ENCODE measurements at regions not wholly inside any gene's neighbourhood (a gene's known extent, or its start where the extent isn't known, plus 50 kb on each side); places are given as distances from the start of the nearest gene placed in this dataset.

- TF ChIP-seq CTCF (IDR thresholded peaks at IDR 0.05) (no peak), POLR2AphosphoS5 (IDR thresholded peaks at IDR 0.05) (no peak), EP300 (IDR thresholded peaks at IDR 0.05) (no peak), POLR2A (IDR thresholded peaks at IDR 0.05) (no peak)
- no peak for ATAC-seq
- no peaks in the 10 kb centered on the region for H3K4me1 ChIP-seq
- no peak overlapping the region for H3K4me3 ChIP-seq
- no peaks in the 10 kb centered on the region for H3K9me3 ChIP-seq
- no peak overlapping the region for H3K27ac ChIP-seq
- no peaks in the 10 kb centered on the region for H3K27me3 ChIP-seq
- H3K36me3 ChIP-seq, result no peaks in the 10 kb centered on the region
Observed at GRCh38 chr7:92997719-92998118, 120.1 kb downstream of the SAMD9 start.

GRCh38 chr7:92997152-92997551, 120.6 kb downstream of the SAMD9 start:
- no peak for ATAC-seq
- no peak for TF ChIP-seq POLR2A (IDR thresholded peaks at IDR 0.05)
- no peak for TF ChIP-seq POLR2AphosphoS5 (IDR thresholded peaks at IDR 0.05)
- no peak for TF ChIP-seq CTCF (IDR thresholded peaks at IDR 0.05)
- no peak for TF ChIP-seq EP300 (IDR thresholded peaks at IDR 0.05)
- WGBS, 2 donors (ENCODE audit: low coverage in 1 of 2), result 23 to 42% methylated on average over 2 of the region's 2 CpGs
- no peaks in the 10 kb centered on the region for H3K4me1 ChIP-seq
- H3K36me3 ChIP-seq, result no peaks in the 10 kb centered on the region
- no peak overlapping the region for H3K4me3 ChIP-seq
- no peak overlapping the region for H3K27ac ChIP-seq
- no peaks in the 10 kb centered on the region for H3K9me3 ChIP-seq
- H3K27me3 ChIP-seq, result no peaks in the 10 kb centered on the region

- TF ChIP-seq EP300 (IDR thresholded peaks at IDR 0.05), result no peak
- TF ChIP-seq POLR2A (IDR thresholded peaks at IDR 0.05), result no peak
- TF ChIP-seq CTCF (IDR thresholded peaks at IDR 0.05), result no peak
- TF ChIP-seq POLR2AphosphoS5 (IDR thresholded peaks at IDR 0.05), result no peak
- no peak for ATAC-seq
Observed at GRCh38 chr7:92994901-92995300, 122.9 kb downstream of the SAMD9 start.

GRCh38 chr7:92992932-92993331, 124.8 kb downstream of the SAMD9 start:
- Histone ChIP-seq H3K36me3 (no peaks in the 10 kb centered on the region), H3K9me3 (no peaks in the 10 kb centered on the region), H3K27me3 (no peaks in the 10 kb centered on the region), H3K4me1 (no peaks in the 10 kb centered on the region), H3K27ac (no peak overlapping the region), H3K4me3 (no peak overlapping the region)
- WGBS, 2 donors (ENCODE audit: low coverage in 1 of 2), result 93% methylated on average over 1 of the region's 1 CpG; no CpG with 5 or more reads in 1 of the 2 donors
- TF ChIP-seq POLR2A (IDR thresholded peaks at IDR 0.05), result no peak
- no peak for TF ChIP-seq CTCF (IDR thresholded peaks at IDR 0.05)
- no peak for TF ChIP-seq EP300 (IDR thresholded peaks at IDR 0.05)
- TF ChIP-seq POLR2AphosphoS5 (IDR thresholded peaks at IDR 0.05), result no peak
- ATAC-seq, result no peak

More at GRCh38 chr7:92994901-92995300, 122.9 kb downstream of the SAMD9 start:
- Histone ChIP-seq H3K27me3 (no peaks in the 10 kb centered on the region), H3K9me3 (no peaks in the 10 kb centered on the region), H3K36me3 (no peaks in the 10 kb centered on the region), H3K27ac (no peak overlapping the region), H3K4me1 (no peaks in the 10 kb centered on the region), H3K4me3 (no peak overlapping the region)
- WGBS, 2 donors (ENCODE audit: low coverage in 1 of 2), result 89 to 94% methylated on average over 2 of the region's 2 CpGs

GRCh38 chr7:92992483-92992882, 125.3 kb downstream of the SAMD9 start:
- H3K9me3 ChIP-seq, result no peaks in the 10 kb centered on the region
- H3K27me3 ChIP-seq, result no peaks in the 10 kb centered on the region
- WGBS, 2 donors (ENCODE audit: low coverage in 1 of 2), result 69 to 71% methylated on average over 3 of the region's 3 CpGs
- H3K36me3 ChIP-seq, result no peaks in the 10 kb centered on the region
- ATAC-seq, result no peak
- H3K27ac ChIP-seq, result no peak overlapping the region
- TF ChIP-seq CTCF (IDR thresholded peaks at IDR 0.05) (no peak), POLR2AphosphoS5 (IDR thresholded peaks at IDR 0.05) (no peak), EP300 (IDR thresholded peaks at IDR 0.05) (no peak), POLR2A (IDR thresholded peaks at IDR 0.05) (no peak)
- no peak overlapping the region for H3K4me3 ChIP-seq
- H3K4me1 ChIP-seq, result peaks cover 0 to 2% (median 0%) of the 10 kb centered on the region in 3 donors
